HCT116 (cell line): ENCODE measurements at regions not wholly inside any gene's neighbourhood (a gene's known extent, or its start where the extent isn't known, plus 50 kb on each side); places are given as distances from the start of the nearest gene placed in this dataset.

Source experiments
- CTCF ChIP-seq, 3 experiments: fragments of 200-600 bp in 1 of 3; sonication (generic) in 1 of 3; IDR thresholded peaks in 2 of 3; conservative IDR thresholded peaks in 1 of 3; 2 replicates each; pipeline ENCODE4 v1.5.1; 2012 to 2017; ENCODE audit warnings: low read depth in 2 of 3, low read length in 2 of 3, antibody characterized with exemption in 1 of 3, borderline replicate concordance in 1 of 3, control low read depth in 1 of 3, mild to moderate bottlenecking in 1 of 3, mixed read lengths in 1 of 3, mixed run types in 1 of 3, moderate library complexity in 1 of 3; ENCODE audit not compliant: insufficient read depth in 1 of 3
- EZH2 ChIP-seq: fragments of 200-600 bp; sonication (generic); IDR thresholded peaks from 2 replicates; pipeline ENCODE4 v1.6.1; 2017; ENCODE audit warnings: antibody characterized with exemption, mixed run types
- FOSL1 ChIP-seq: IDR thresholded peaks from 2 replicates; pipeline ENCODE4 v1.6.1; 2012; ENCODE audit warnings: low read depth
- POLR2A ChIP-seq: IDR thresholded peaks from 2 replicates; pipeline ENCODE4 v1.7.0; 2011; ENCODE audit warnings: borderline replicate concordance; ENCODE audit not compliant: insufficient read depth, insufficient read length; ENCODE audit errors: extremely low read depth
- POLR2AphosphoS5 ChIP-seq: IDR thresholded peaks from 2 replicates; pipeline ENCODE4 v1.6.1; 2011; ENCODE audit warnings: mild to moderate bottlenecking, low read depth, low read length, moderate library complexity
- REST ChIP-seq: IDR thresholded peaks from 2 replicates; pipeline ENCODE4 v1.6.1; 2012; ENCODE audit warnings: low read depth

- TF ChIP-seq CTCF (IDR thresholded peaks at IDR 0.05 in 2 of 3, conservative IDR thresholded peaks at IDR 0.05 in 1 of 3; ENCODE audit: borderline replicate concordance in 1 of 3, insufficient read depth in 1 of 3, low read depth in 2 of 3, low read length in 2 of 3) (no peak), REST (no peak), POLR2A (no peak), EZH2 (no peak), POLR2AphosphoS5 (no peak), FOSL1 (no peak)
Observed at GRCh38 chr6:100100776-100101175, 106.8 kb upstream of the MCHR2 start.
